Fibroblast of lung (primary cell): ENCODE measurements at regions not wholly inside any gene's neighbourhood (a gene's known extent, or its start where the extent isn't known, plus 50 kb on each side); places are given as distances from the start of the nearest gene placed in this dataset.
"Not testable (repeated sequence)": the region's sequence is repeated elsewhere in the genome, so short reads cannot be mapped to it uniquely, and the experiment has no call there.

Experiments
- DNase-seq, 2 donors: peaks; one replicate each; pipeline versions ENCODE4 v3.0.0 to v3.0.0-alpha.2; 2010; ENCODE audit warnings: low read depth in 2 of 2
- H2AFZ ChIP-seq: 2 replicates; pipeline ENCODE4 v1.5.1; 2012; ENCODE audit warnings: low read length, control low read depth, inconsistent platforms
- H3K27ac ChIP-seq: 2 replicates; pipeline ENCODE4 v1.5.1; 2011; ENCODE audit warnings: low read length, control low read depth; ENCODE audit not compliant: insufficient read depth
- H3K27me3 ChIP-seq: 2 replicates; pipeline ENCODE4 v1.5.1; 2011; ENCODE audit warnings: mild to moderate bottlenecking, low read length; ENCODE audit not compliant: control insufficient read depth, insufficient read depth
- H3K36me3 ChIP-seq: 2 replicates; pipeline ENCODE4 v1.5.1; 2011; ENCODE audit warnings: low read length; ENCODE audit not compliant: control insufficient read depth, insufficient read depth
- H3K4me1 ChIP-seq: 2 replicates; pipeline ENCODE4 v1.5.1; 2011; ENCODE audit warnings: low read length; ENCODE audit not compliant: control insufficient read depth, insufficient read depth; ENCODE audit errors: extremely low read depth
- H3K4me2 ChIP-seq: 2 replicates; pipeline ENCODE4 v1.5.1; 2011; ENCODE audit warnings: low read length, control low read depth; ENCODE audit not compliant: insufficient read depth; ENCODE audit errors: extremely low read depth
- H3K4me3 ChIP-seq, 4 experiments: fragments of 200-600 bp in 1 of 4; sonication (generic) in 1 of 4; replicated peaks in 1 of 4; 2 replicates each; pipeline ENCODE4 v1.5.1; 2011 to 2016; ENCODE audit warnings: low read length in 4 of 4, low read depth in 3 of 4, mild to moderate bottlenecking in 3 of 4, control low read depth in 2 of 4, inconsistent platforms in 1 of 4, mixed read lengths in 1 of 4; ENCODE audit not compliant: insufficient read depth in 1 of 4; ENCODE audit errors: control extremely low read depth in 1 of 4
- H3K79me2 ChIP-seq: 2 replicates; pipeline ENCODE4 v1.5.1; 2012; ENCODE audit warnings: mild to moderate bottlenecking, low read length, inconsistent platforms; ENCODE audit not compliant: control insufficient read depth, insufficient read depth
- H3K9ac ChIP-seq: 2 replicates; pipeline ENCODE4 v1.5.1; 2011; ENCODE audit warnings: mild to moderate bottlenecking, low read length, control low read depth; ENCODE audit not compliant: insufficient read depth
- H3K9me3 ChIP-seq: 2 replicates; pipeline ENCODE4 v1.5.1; 2012; ENCODE audit warnings: low read depth, low read length; ENCODE audit not compliant: control insufficient read depth, insufficient read depth
- H4K20me1 ChIP-seq: 2 replicates; pipeline ENCODE4 v1.5.1; 2011; ENCODE audit warnings: low read length; ENCODE audit not compliant: control insufficient read depth, insufficient read depth; ENCODE audit errors: extremely low read depth
- CTCF ChIP-seq, 2 donors: IDR thresholded peaks in 1 of 2; conservative IDR thresholded peaks in 1 of 2; 1 replicate in 1 of 2; 2 replicates in 1 of 2; pipeline ENCODE4 v1.5.1; 2011 to 2012; ENCODE audit warnings: low read length in 2 of 2, control low read depth in 1 of 2, inconsistent platforms in 1 of 2, low read depth in 1 of 2, mild to moderate bottlenecking in 1 of 2
- EZH2 ChIP-seq: IDR thresholded peaks from 2 replicates; pipeline ENCODE4 v1.5.1; 2012; ENCODE audit warnings: low read length, control low read depth, mild to moderate bottlenecking; ENCODE audit errors: missing control alignments

- H3K27me3 ChIP-seq, result no peaks in the 10 kb centered on the region
- H3K36me3 ChIP-seq, result no peaks in the 10 kb centered on the region
- TF ChIP-seq CTCF (conservative IDR thresholded peaks at IDR 0.05 in 1 of 2, IDR thresholded peaks at IDR 0.05 in 1 of 2; ENCODE audit: low read depth in 1 of 2, low read length in 2 of 2) (no peak), EZH2 (no peak)
- no peaks in the 10 kb centered on the region for H4K20me1 ChIP-seq
- H3K79me2 ChIP-seq, result no peaks in the 10 kb centered on the region
- no peak overlapping the region for H3K4me3 ChIP-seq
- H2AFZ ChIP-seq, result peak overlapping the region; percentile 50
- no peaks in the 10 kb centered on the region for H3K9me3 ChIP-seq
- H3K9ac ChIP-seq, result no peak overlapping the region
- peaks cover 3% of the 10 kb centered on the region for H3K4me1 ChIP-seq
- H3K27ac ChIP-seq, result no peak overlapping the region
- H3K4me2 ChIP-seq, result peak overlapping the region; percentile 81
- peak; percentile 97 for DNase-seq
Measured at GRCh38 chr6:21873562-21873961, 280.0 kb downstream of the SOX4 start.

- Histone ChIP-seq H3K79me2 (no peaks in the 10 kb centered on the region), H3K9me3 (no peaks in the 10 kb centered on the region), H3K36me3 (no peaks in the 10 kb centered on the region), H3K9ac (no peak overlapping the region), H3K4me3 (no peak overlapping the region), H3K27ac (no peak overlapping the region), H3K27me3 (no peaks in the 10 kb centered on the region), H4K20me1 (no peaks in the 10 kb centered on the region), H3K4me2 (no peak overlapping the region), H3K4me1 (peaks cover 3% of the 10 kb centered on the region), H2AFZ (no peak overlapping the region)
- TF ChIP-seq CTCF (conservative IDR thresholded peaks at IDR 0.05 in 1 of 2, IDR thresholded peaks at IDR 0.05 in 1 of 2; ENCODE audit: low read depth in 1 of 2, low read length in 2 of 2) (no peak), EZH2 (no peak)
- DNase-seq, result no peak
Measured at GRCh38 chr6:21874372-21874771, 280.8 kb downstream of the SOX4 start.

GRCh38 chr6:21877037-21877436 is 283.5 kb downstream of the SOX4 start:
- not testable (repeated sequence) for H2AFZ ChIP-seq, H3K27ac ChIP-seq, H3K79me2 ChIP-seq, H3K4me2 ChIP-seq, H3K27me3 ChIP-seq, H3K4me1 ChIP-seq, H3K9me3 ChIP-seq, H3K9ac ChIP-seq, DNase-seq, H3K36me3 ChIP-seq, H3K4me3 ChIP-seq, H4K20me1 ChIP-seq

- not testable (repeated sequence) for H3K79me2 ChIP-seq, H3K27me3 ChIP-seq, H3K4me1 ChIP-seq, H3K4me2 ChIP-seq, H3K36me3 ChIP-seq, H3K4me3 ChIP-seq, H4K20me1 ChIP-seq, H2AFZ ChIP-seq, H3K9ac ChIP-seq, H3K9me3 ChIP-seq, DNase-seq, H3K27ac ChIP-seq
Measured at GRCh38 chr6:21880249-21880648, 286.7 kb downstream of the SOX4 start.
